ENCODE measurements at regions not wholly inside any gene's neighbourhood (a gene's known extent, or its start where the extent isn't known, plus 50 kb on each side); places are given as distances from the start of the nearest gene placed in this dataset.

DNA sequence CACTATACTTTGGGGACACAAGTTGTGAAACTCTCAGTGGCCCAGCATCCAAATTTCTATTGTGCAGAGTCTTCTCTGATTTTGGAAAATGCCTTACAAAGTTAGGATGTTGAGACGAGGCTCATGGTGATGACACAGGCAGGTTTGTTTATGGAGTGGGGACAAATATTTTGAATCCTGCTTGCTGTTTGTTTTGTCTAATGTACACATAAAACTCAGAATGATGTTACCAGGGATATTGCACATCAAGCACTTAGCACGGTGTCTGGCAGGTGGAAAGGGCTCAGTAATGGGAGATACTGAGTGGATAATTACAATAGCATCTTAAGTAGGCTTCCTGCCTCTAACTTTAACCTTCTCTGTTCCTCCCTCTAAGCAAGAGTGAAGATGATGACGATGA lies 628.9 kb upstream of the TBX3 start:
- TF ChIP-seq, protein P1, sequence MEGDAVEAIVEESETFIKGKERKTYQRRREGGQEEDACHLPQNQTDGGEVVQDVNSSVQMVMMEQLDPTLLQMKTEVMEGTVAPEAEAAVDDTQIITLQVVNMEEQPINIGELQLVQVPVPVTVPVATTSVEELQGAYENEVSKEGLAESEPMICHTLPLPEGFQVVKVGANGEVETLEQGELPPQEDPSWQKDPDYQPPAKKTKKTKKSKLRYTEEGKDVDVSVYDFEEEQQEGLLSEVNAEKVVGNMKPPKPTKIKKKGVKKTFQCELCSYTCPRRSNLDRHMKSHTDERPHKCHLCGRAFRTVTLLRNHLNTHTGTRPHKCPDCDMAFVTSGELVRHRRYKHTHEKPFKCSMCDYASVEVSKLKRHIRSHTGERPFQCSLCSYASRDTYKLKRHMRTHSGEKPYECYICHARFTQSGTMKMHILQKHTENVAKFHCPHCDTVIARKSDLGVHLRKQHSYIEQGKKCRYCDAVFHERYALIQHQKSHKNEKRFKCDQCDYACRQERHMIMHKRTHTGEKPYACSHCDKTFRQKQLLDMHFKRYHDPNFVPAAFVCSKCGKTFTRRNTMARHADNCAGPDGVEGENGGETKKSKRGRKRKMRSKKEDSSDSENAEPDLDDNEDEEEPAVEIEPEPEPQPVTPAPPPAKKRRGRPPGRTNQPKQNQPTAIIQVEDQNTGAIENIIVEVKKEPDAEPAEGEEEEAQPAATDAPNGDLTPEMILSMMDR (IDR thresholded peaks at IDR 0.05): no peak
- no peak for DNase-seq
- Mint-ChIP-seq H3K36me3 (ENCODE audit: low read depth) (no peaks in the 10 kb centered on the region), H3K9me3 (no peaks in the 10 kb centered on the region), H3K27ac (no peak overlapping the region), H3K4me1 (ENCODE audit: low read depth) (peaks cover 28% of the 10 kb centered on the region), H3K4me3 (no peak overlapping the region), H3K27me3 (ENCODE audit: insufficient read depth) (no peaks in the 10 kb centered on the region)

DNA sequence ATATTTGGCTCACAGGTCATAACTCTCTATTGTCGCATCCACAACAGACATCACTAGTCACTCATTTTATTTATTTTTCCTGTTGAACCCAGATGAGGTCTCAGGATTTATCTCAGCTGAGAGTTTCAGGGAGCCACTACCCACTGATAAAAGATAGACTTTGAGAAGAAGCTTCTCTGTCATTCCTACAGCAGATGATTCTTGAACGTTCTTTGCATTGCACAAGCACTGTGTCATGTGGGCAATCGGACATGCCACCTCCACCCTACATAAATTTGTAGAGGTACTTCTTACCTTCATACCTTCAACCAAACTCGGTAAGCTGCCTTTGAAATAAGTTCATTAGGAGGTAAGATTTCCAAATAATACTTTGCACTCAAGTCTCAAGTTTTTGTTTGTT lies 627.9 kb upstream of the TBX3 start:
- TF ChIP-seq, protein P1 (IDR thresholded peaks at IDR 0.05): no peak
- Mint-ChIP-seq H3K9me3 (no peaks in the 10 kb centered on the region), H3K27ac (no peak overlapping the region), H3K27me3 (ENCODE audit: insufficient read depth) (no peaks in the 10 kb centered on the region), H3K4me1 (ENCODE audit: low read depth) (peaks cover 21% of the 10 kb centered on the region), H3K36me3 (ENCODE audit: low read depth) (no peaks in the 10 kb centered on the region), H3K4me3 (no peak overlapping the region)
- DNase-seq: no peak

DNA sequence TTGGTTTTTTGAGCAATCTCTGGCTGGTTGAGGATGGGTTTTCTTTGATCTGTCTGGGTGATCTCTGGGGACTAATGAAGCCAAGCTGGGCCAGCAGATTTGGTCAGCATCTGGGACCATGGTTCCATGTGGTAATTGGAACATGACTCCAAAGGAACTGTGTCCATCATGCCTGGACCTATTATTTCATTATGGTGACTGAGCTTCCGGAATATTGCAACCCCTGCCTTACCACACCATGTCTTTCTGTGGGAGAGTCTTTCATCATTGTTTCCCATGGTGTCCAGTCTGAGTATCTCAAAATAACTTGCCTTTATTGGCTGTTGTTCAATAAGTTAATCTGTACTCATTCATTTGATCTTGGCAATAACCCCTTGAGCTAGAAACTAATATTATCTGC lies 624.9 kb upstream of the TBX3 start:
- H3K4me3 Mint-ChIP-seq: no peak overlapping the region
- H3K9me3 Mint-ChIP-seq: no peaks in the 10 kb centered on the region
- DNase-seq: no peak
- H3K4me1 Mint-ChIP-seq (ENCODE audit: low read depth): peaks cover 12% of the 10 kb centered on the region
- H3K36me3 Mint-ChIP-seq (ENCODE audit: low read depth): no peaks in the 10 kb centered on the region
- no peaks in the 10 kb centered on the region; the same call in 1 of the 2 replicates for H3K27me3 Mint-ChIP-seq (ENCODE audit: insufficient read depth)
- no peak overlapping the region for H3K27ac Mint-ChIP-seq
- TF ChIP-seq, protein P1 (IDR thresholded peaks at IDR 0.05): no peak

DNA sequence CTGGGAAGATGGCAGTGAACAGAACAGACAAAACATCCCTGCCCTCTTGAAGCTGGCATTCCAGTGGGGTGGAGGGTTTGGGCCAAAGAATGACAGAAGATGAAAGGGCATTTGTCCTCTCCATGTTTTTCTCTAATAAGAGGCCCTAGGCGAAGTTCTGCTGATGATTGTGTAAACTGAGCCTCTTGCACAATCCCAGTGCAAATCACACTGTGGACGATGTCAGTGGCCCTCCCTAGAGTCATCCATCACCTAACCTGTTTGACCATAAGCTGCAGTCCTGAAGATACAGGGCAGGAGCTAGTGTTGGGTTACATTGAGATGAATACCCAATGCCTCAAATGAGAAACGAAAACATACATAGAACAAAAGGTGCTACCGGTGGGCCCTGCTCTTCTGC lies 622.4 kb upstream of the TBX3 start:
- Mint-ChIP-seq H3K4me1 (ENCODE audit: low read depth) (peaks cover 5% of the 10 kb centered on the region), H3K4me3 (no peak overlapping the region), H3K9me3 (no peaks in the 10 kb centered on the region), H3K36me3 (ENCODE audit: low read depth) (no peaks in the 10 kb centered on the region), H3K27me3 (ENCODE audit: insufficient read depth) (no peaks in the 10 kb centered on the region; the same call in 1 of the 2 replicates), H3K27ac (no peak overlapping the region)
- TF ChIP-seq, protein P1 (IDR thresholded peaks at IDR 0.05): no peak
- no peak for DNase-seq

DNA sequence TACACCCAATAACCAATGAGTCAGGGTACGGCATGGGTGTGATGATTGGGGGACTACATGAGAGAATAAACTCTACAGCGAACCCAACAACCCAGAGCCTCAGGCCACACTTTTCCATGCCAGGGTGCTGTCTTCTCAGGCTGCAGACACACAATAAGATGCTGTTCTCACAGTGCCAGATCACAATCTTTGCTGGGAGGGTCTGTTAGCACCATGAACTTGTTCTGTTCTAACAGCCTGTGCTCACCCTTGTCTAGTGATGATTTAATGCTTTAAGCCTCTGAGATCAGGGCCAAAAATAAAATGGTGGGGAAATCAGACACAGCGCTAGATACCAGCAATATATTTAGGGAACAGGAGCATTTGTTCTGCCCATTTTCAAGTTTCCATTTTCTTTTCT lies 621.9 kb upstream of the TBX3 start:
- Mint-ChIP-seq H3K9me3 (no peaks in the 10 kb centered on the region), H3K4me1 (ENCODE audit: low read depth) (peaks cover 5% of the 10 kb centered on the region), H3K36me3 (ENCODE audit: low read depth) (no peaks in the 10 kb centered on the region), H3K27ac (no peak overlapping the region), H3K4me3 (no peak overlapping the region), H3K27me3 (ENCODE audit: insufficient read depth) (no peaks in the 10 kb centered on the region; the same call in 1 of the 2 replicates)
- TF ChIP-seq, protein P1 (IDR thresholded peaks at IDR 0.05): no peak
- no peak for DNase-seq

DNA sequence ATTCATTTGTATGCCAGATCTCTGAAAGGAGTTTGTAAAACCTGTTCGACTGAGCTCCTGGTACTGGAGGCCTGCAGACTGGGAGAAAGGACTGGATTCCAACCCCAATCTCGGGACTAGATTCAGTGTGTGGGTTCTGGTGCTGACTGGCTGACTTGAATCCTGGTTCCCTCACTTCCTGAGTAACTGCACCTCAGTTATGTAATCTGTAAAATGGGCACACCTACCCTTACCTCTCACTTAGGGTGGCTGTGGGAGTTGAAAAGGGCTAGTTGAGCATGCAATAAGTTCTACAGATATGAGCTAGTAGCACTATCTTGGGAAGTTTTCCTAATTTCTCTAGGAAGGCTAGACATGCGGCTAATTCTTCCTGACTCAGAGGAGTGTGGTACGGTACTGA lies 621.3 kb upstream of the TBX3 start:
- Mint-ChIP-seq H3K36me3 (ENCODE audit: low read depth) (no peaks in the 10 kb centered on the region), H3K4me3 (no peak overlapping the region), H3K27ac (no peak overlapping the region), H3K9me3 (no peaks in the 10 kb centered on the region), H3K4me1 (ENCODE audit: low read depth) (peaks cover 5% of the 10 kb centered on the region), H3K27me3 (ENCODE audit: insufficient read depth) (no peaks in the 10 kb centered on the region; the same call in 1 of the 2 replicates)
- DNase-seq: no peak
- TF ChIP-seq, protein P1 (IDR thresholded peaks at IDR 0.05): no peak
